ENCODE measurements at regions not wholly inside any gene's neighbourhood (a gene's known extent, or its start where the extent isn't known, plus 50 kb on each side); places are given as distances from the start of the nearest gene placed in this dataset.

DNA sequence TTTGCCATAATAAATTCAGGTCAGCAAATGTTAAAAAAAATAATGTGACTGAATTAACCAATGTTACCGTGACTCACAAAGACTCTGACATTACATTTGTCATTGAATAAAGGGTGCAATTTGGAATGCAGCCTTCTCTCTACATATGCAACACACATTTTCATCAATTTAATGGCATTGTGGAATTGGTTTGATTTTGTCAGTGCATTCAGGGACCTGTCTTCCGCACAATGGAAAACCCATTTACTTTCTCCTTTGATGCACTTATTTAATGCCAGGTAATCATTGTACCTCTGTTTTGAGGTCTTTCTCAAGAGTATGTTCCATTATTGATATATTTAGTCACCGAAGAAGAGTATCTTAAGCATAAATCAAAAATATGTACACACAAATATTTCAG lies 1099.3 kb downstream of the SOCS6 start:
- H3K27me3 ChIP-seq (replicated peaks; ENCODE audit: insufficient read depth, low read depth, low read length, poor library complexity): no peaks in the 10 kb centered on the region
- H3K27ac ChIP-seq (ENCODE audit: low read depth, low read length, poor library complexity, severe bottlenecking): no peak overlapping the region
- DNase-seq (ENCODE audit: low spot score): no peak
- H3K9me3 ChIP-seq (ENCODE audit: low read depth, low read length, poor library complexity, severe bottlenecking): no peaks in the 10 kb centered on the region
- H3K4me3 ChIP-seq (ENCODE audit: low read depth, low read length, poor library complexity, severe bottlenecking): no peak overlapping the region
- H3K36me3 ChIP-seq (ENCODE audit: insufficient read depth, low read length, poor library complexity, severe bottlenecking): no peaks in the 10 kb centered on the region
- ChIA-PET POLR2A (ENCODE audit: low non-redundant PET) (no interaction called here), CTCF (no interaction called here)
- BruUV-seq (replicated peaks): no TSS peak
- no peaks in the 10 kb centered on the region for H3K4me1 ChIP-seq (ENCODE audit: insufficient read depth, low read length, poor library complexity, severe bottlenecking)
- intact Hi-C loops (cut with micrococcal nuclease; ENCODE audit: unreplicated experiment): no loop called here
- TF ChIP-seq, protein P1, sequence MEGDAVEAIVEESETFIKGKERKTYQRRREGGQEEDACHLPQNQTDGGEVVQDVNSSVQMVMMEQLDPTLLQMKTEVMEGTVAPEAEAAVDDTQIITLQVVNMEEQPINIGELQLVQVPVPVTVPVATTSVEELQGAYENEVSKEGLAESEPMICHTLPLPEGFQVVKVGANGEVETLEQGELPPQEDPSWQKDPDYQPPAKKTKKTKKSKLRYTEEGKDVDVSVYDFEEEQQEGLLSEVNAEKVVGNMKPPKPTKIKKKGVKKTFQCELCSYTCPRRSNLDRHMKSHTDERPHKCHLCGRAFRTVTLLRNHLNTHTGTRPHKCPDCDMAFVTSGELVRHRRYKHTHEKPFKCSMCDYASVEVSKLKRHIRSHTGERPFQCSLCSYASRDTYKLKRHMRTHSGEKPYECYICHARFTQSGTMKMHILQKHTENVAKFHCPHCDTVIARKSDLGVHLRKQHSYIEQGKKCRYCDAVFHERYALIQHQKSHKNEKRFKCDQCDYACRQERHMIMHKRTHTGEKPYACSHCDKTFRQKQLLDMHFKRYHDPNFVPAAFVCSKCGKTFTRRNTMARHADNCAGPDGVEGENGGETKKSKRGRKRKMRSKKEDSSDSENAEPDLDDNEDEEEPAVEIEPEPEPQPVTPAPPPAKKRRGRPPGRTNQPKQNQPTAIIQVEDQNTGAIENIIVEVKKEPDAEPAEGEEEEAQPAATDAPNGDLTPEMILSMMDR (conservative IDR thresholded peaks at IDR 0.05; ENCODE audit: low read depth, low read length): no peak
- TF ChIP-seq EZH2 (IDR thresholded peaks at IDR 0.05; ENCODE audit: borderline replicate concordance, low read depth, low read length, poor library complexity, severe bottlenecking): no peak

DNA sequence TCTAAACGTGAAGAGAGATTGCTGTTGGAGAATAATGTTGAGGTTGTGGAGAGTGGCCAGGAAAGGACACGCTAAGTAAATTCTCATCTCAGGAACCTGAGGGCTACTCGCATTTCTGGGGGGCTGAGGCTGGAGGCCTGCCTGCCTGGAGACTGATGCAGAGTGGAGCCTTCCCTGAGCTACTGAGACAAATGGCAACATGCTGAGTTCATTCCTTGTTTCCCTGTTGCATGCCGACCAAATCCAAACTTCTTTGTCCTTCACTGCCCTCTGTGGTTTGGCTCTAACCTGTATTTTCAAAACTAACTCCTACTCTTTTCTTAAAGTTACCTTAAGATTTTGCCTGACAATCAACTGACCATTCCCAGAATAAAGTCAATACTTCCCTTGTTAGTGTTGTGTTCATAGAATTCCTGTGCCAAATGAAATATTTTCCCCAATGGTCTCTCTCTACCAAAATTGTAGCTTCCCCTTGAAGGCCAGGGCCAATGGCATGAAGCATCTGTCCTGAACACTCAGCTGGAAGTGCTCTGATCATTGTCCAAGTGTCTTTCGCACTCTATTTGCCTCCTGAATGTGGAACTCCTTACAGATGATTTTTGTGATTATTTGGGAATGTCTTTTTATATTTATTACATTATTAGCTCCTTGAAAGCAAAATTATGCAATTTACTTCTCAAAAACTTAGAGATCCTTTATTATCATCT lies 1085.6 kb downstream of the SOCS6 start:
- DNase-seq (ENCODE audit: low spot score): no peak
- BruUV-seq (replicated peaks): no TSS peak
- peaks cover 5% of the 10 kb centered on the region for H3K4me1 ChIP-seq (ENCODE audit: insufficient read depth, low read length, poor library complexity, severe bottlenecking)
- no peaks in the 10 kb centered on the region for H3K36me3 ChIP-seq (ENCODE audit: insufficient read depth, low read length, poor library complexity, severe bottlenecking)
- POLR2A ChIA-PET (ENCODE audit: low non-redundant PET): no interaction called here
- H3K9me3 ChIP-seq (ENCODE audit: low read depth, low read length, poor library complexity, severe bottlenecking): no peaks in the 10 kb centered on the region
- intact Hi-C loops (cut with micrococcal nuclease; ENCODE audit: unreplicated experiment): no loop called here
- no peak overlapping the region for H3K27ac ChIP-seq (ENCODE audit: low read depth, low read length, poor library complexity, severe bottlenecking)
- no peaks in the 10 kb centered on the region for H3K27me3 ChIP-seq (replicated peaks; ENCODE audit: insufficient read depth, low read depth, low read length, poor library complexity)
- H3K4me3 ChIP-seq (ENCODE audit: low read depth, low read length, poor library complexity, severe bottlenecking): no peak overlapping the region
- no peak for TF ChIP-seq EZH2 (IDR thresholded peaks at IDR 0.05; ENCODE audit: borderline replicate concordance, low read depth, low read length, poor library complexity, severe bottlenecking)
- TF ChIP-seq, protein P1 (conservative IDR thresholded peaks at IDR 0.05; ENCODE audit: low read depth, low read length): no peak
- CTCF ChIA-PET: no interaction called here

DNA sequence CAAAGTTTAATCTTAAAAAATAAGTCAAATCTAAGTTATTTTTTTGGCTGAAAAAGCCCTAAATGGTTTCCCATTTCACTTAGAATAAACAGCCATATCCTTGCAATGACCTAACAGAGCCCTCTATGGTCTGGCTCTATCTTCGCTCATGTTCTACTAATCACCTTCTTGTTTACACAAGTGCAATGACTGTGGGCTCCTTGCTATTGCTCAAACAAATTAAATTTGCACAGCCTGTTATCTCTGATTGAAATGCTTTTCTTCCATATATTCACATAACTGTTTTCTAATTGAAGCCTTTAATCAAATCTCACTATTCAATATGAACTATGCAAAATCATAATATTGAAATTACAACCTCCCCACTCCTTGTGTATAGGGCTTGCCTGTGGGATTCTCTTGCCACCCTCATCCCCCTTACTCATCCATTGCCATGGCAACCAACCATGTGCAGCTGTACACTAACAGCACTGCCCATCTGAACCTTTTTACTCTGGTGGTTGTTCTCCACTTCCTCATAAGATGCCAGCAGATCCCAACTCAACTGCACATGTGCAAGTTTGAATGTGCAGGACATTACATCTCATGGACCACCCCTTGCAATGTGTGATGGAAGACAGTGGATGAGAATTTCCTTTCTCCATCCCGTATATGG lies 1083.2 kb downstream of the SOCS6 start:
- DNase-seq (ENCODE audit: low spot score): no peak
- ChIA-PET POLR2A (ENCODE audit: low non-redundant PET) (no interaction called here), CTCF (no interaction called here)
- TF ChIP-seq, protein P1 (conservative IDR thresholded peaks at IDR 0.05; ENCODE audit: low read depth, low read length): no peak
- no peak for TF ChIP-seq EZH2 (IDR thresholded peaks at IDR 0.05; ENCODE audit: borderline replicate concordance, low read depth, low read length, poor library complexity, severe bottlenecking)
- Histone ChIP-seq H3K27ac (ENCODE audit: low read depth, low read length, poor library complexity, severe bottlenecking) (no peak overlapping the region), H3K4me3 (ENCODE audit: low read depth, low read length, poor library complexity, severe bottlenecking) (no peak overlapping the region), H3K27me3 (replicated peaks; ENCODE audit: insufficient read depth, low read depth, low read length, poor library complexity) (no peaks in the 10 kb centered on the region), H3K36me3 (ENCODE audit: insufficient read depth, low read length, poor library complexity, severe bottlenecking) (no peaks in the 10 kb centered on the region), H3K4me1 (ENCODE audit: insufficient read depth, low read length, poor library complexity, severe bottlenecking) (peaks cover 5% of the 10 kb centered on the region), H3K9me3 (ENCODE audit: low read depth, low read length, poor library complexity, severe bottlenecking) (no peaks in the 10 kb centered on the region)
- BruUV-seq (replicated peaks): no TSS peak
- intact Hi-C loops (cut with micrococcal nuclease; ENCODE audit: unreplicated experiment): no loop called here

All from A673 (cell line).